BE2C (cell line): ENCODE measurements at regions not wholly inside any gene's neighbourhood (a gene's known extent, or its start where the extent isn't known, plus 50 kb on each side); places are given as distances from the start of the nearest gene placed in this dataset.
"Not testable (repeated sequence)": the region's sequence is repeated elsewhere in the genome, so short reads cannot be mapped to it uniquely, and the experiment has no call there.

Source experiments
- DNase-seq: peaks from one replicate; pipeline ENCODE4 v3.0.0-alpha.2; 2020
- H3K27me3 ChIP-seq: fragments of 250-450 bp; sonication (Bioruptor Pico); 2 replicates; pipeline ENCODE4 v1.5.1; 2020; ENCODE audit warnings: mild to moderate bottlenecking
- H3K36me3 ChIP-seq: fragments of 250-450 bp; sonication (Bioruptor Pico); 2 replicates; pipeline ENCODE4 v1.5.1; 2020; ENCODE audit warnings: mild to moderate bottlenecking
- H3K4me1 ChIP-seq: fragments of 250-450 bp; sonication (Bioruptor Pico); 2 replicates; pipeline ENCODE4 v1.5.1; 2020
- H3K4me3 ChIP-seq: 2 replicates; pipeline ENCODE4 v1.5.1; 2011; ENCODE audit warnings: low read depth, low read length
- H3K9me3 ChIP-seq: fragments of 250-450 bp; sonication (Bioruptor Pico); 2 replicates; pipeline ENCODE4 v1.5.1; 2020
- TF ChIP-seq, protein P1 (sequence below): IDR thresholded peaks from 2 replicates; pipeline ENCODE4 v1.5.1; 2012; ENCODE audit warnings: mild to moderate bottlenecking, low read depth, low read length

DNA sequence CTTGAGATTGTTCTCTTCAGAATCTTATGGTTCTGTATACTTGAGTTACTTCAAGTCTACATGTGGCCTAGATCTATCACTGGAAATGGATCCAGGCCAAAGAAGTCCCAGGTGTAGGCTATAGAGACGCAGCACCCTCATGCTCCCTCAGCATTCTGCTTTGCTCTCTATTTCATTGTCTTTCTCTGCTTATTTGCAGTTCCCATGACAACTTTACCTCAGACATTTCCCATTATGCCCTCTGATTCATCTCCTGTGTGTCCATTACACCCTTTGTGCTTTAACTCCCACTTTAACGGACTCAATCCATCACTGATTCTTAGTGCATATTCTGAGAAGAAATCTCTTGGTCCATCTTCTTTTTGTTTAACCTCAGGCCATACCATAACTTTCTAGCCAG is 236.9 kb upstream of the NRIP1 start:
- H3K36me3 ChIP-seq, result no peaks in the 10 kb centered on the region
- no peak for DNase-seq
- no peaks in the 10 kb centered on the region for H3K9me3 ChIP-seq
- TF ChIP-seq, protein P1, sequence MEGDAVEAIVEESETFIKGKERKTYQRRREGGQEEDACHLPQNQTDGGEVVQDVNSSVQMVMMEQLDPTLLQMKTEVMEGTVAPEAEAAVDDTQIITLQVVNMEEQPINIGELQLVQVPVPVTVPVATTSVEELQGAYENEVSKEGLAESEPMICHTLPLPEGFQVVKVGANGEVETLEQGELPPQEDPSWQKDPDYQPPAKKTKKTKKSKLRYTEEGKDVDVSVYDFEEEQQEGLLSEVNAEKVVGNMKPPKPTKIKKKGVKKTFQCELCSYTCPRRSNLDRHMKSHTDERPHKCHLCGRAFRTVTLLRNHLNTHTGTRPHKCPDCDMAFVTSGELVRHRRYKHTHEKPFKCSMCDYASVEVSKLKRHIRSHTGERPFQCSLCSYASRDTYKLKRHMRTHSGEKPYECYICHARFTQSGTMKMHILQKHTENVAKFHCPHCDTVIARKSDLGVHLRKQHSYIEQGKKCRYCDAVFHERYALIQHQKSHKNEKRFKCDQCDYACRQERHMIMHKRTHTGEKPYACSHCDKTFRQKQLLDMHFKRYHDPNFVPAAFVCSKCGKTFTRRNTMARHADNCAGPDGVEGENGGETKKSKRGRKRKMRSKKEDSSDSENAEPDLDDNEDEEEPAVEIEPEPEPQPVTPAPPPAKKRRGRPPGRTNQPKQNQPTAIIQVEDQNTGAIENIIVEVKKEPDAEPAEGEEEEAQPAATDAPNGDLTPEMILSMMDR, result no peak
- no peak overlapping the region for H3K4me3 ChIP-seq
- H3K4me1 ChIP-seq, result no peaks in the 10 kb centered on the region
- H3K27me3 ChIP-seq, result no peaks in the 10 kb centered on the region

DNA sequence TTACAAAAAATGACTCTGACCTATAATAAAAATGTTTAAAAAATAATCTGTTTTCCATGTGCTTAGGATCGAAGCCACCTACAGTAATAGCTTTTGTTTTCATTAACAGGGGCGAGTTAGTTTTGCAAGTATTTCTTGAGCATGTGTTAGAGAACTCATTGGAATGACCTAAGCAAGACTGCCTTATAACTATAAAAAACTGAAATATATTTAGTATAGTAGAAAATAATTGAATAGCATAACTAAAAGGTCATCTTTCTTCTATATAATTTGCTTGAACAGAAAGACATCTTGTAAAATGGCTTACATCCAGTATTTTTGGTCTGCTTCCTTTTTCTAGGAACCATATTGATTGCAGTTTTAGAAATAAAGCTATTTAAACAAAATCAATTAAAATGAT is 241.5 kb upstream of the NRIP1 start:
- no peak overlapping the region for H3K4me3 ChIP-seq
- H3K36me3 ChIP-seq, result no peaks in the 10 kb centered on the region
- TF ChIP-seq, protein P1, result no peak
- H3K27me3 ChIP-seq, result no peaks in the 10 kb centered on the region
- no peaks in the 10 kb centered on the region for H3K9me3 ChIP-seq
- no peaks in the 10 kb centered on the region for H3K4me1 ChIP-seq
- no peak for DNase-seq

DNA sequence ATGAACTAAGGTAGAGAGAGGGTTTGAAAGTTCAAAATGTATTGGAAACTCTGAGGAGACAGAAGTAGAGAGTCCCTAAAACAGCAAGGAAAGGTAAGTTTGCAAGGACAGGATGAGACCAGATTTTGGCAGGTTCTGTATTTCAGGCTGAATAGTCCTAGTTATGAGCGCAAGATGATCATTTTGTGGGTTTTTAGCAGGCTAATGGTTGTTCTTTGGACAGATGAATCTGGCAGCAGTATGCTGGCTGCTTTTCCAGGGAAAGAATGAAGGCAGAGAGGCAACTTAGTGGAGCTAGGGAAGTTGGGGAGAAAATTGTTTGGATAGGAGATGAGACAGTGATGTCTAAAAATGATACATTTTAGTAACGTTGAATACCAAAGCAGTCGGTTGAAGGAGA is 243.5 kb upstream of the NRIP1 start:
- Histone ChIP-seq H3K36me3 (no peaks in the 10 kb centered on the region), H3K4me3 (no peak overlapping the region), H3K4me1 (no peaks in the 10 kb centered on the region), H3K9me3 (no peaks in the 10 kb centered on the region), H3K27me3 (no peaks in the 10 kb centered on the region)
- no peak for DNase-seq
- TF ChIP-seq, protein P1, result no peak

DNA sequence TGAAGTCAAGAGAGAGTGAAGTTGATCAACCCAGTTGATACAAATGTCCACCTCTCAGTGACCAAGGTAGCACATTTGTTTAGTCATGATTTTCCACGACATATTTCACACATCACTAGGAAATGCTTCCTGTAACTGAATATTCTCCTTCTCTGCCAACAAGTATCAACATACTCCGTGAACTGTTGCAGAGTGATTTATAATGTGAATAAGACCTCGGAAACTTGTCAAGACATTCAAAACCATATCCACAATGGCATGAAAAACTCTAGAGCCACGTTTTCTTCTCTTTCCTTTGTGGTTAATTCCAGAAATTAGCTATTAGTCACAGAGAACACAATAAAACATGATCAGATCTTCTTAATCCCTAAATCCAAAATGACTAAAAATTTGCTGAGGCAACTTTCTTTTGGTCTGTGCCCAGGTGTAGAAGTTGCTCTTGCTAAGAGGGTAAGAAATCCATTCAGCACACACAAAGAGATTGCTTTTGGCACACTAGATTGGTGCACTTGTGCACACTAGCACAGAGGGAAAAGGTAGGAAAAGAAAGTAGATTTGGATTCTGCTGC is 244.3 kb upstream of the NRIP1 start:
- Histone ChIP-seq H3K4me3 (no peak overlapping the region), H3K36me3 (no peaks in the 10 kb centered on the region), H3K27me3 (no peaks in the 10 kb centered on the region), H3K9me3 (no peaks in the 10 kb centered on the region), H3K4me1 (no peaks in the 10 kb centered on the region)
- DNase-seq, result no peak
- TF ChIP-seq, protein P1, result no peak

DNA sequence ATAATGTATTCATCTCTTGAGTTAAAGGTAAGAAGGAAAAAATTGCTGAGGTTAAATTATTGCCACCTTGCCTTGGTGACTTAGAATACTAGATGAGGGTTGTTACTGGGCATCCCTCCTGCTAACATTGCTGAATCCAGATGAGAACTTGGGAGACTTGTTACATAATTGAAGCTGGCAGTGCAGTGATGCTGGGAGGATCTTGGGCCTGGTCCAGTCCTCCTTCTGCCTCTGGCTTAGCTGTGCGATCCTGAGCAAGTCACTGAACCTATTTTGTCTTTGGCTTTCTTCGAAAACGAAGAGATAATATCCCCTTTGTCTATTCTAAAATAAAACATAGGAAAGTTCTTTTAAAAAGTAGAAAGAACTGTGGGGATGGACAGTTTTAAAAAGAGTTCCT is 244.9 kb upstream of the NRIP1 start:
- H3K27me3 ChIP-seq, result no peaks in the 10 kb centered on the region
- no peak for DNase-seq
- no peaks in the 10 kb centered on the region for H3K36me3 ChIP-seq
- no peaks in the 10 kb centered on the region for H3K4me1 ChIP-seq
- H3K9me3 ChIP-seq, result no peaks in the 10 kb centered on the region
- no peak overlapping the region for H3K4me3 ChIP-seq
- TF ChIP-seq, protein P1, result no peak

DNA sequence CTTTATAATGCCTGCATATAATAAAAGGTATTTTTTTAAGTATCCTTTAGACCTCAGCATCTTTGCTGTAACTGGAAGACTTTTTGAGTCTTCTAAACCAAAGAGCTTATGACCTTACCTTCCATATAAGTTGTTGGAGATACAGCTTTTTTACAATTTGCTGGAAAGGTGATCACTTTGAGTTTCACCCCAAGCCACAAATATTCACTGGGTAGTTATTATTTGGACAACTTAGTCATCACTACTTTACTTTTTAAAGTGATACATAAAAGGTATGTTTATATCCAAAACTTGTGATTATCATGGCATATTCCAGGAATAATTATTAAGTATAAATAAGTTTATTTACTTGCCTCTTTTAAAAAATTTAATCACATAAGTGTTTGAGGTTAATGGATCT is 246.7 kb upstream of the NRIP1 start:
- Histone ChIP-seq H3K27me3 (no peaks in the 10 kb centered on the region), H3K9me3 (no peaks in the 10 kb centered on the region), H3K36me3 (no peaks in the 10 kb centered on the region), H3K4me3 (no peak overlapping the region), H3K4me1 (no peaks in the 10 kb centered on the region)
- TF ChIP-seq, protein P1, result no peak
- DNase-seq, result no peak

DNA sequence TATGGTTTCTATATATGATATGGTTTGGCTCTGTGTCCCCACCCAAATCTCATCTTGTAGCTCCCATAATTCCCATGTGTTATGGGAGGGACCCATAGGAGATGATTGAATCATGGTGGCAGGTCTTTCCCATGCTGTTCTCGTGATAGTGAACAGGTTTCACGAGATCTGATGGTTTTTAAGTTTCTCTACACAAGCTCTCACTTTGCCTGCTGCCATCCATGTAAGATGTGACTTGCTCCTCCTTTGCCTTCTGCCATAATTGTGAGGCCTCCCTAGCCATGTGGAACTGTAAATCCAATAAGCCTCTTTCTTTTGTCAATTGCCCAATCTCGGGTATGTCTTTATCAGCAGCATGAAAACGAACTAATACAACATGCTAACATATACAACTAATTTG is 252.2 kb upstream of the NRIP1 start:
- H3K4me3 ChIP-seq, H3K4me1 ChIP-seq, H3K9me3 ChIP-seq, DNase-seq, H3K27me3 ChIP-seq, H3K36me3 ChIP-seq: not testable (repeated sequence)
